HG02840 (cell line): ENCODE measurements at regions not wholly inside any gene's neighbourhood (a gene's known extent, or its start where the extent isn't known, plus 50 kb on each side); places are given as distances from the start of the nearest gene placed in this dataset.
"Not testable (repeated sequence)": the region's sequence is repeated elsewhere in the genome, so short reads cannot be mapped to it uniquely, and the experiment has no call there.

Experiments used
- ATAC-seq: cut with Tn5 transposase; IDR thresholded peaks from one replicate; pipeline ENCODE4 v1.9.1; 2021; ENCODE audit warnings: mild to moderate bottlenecking, moderate library complexity, moderate number of reproducible peaks; ENCODE audit not compliant: unreplicated experiment, low FRiP score

- ATAC-seq = no peak
These were observed 310.0 kb downstream of the TEX29 start for GRCh38 chr13:111630406-111630805.

GRCh38 chr13:111631271-111631670, 310.8 kb downstream of the TEX29 start:
- not testable (repeated sequence) for ATAC-seq

GRCh38 chr13:111632906-111633305, 312.5 kb downstream of the TEX29 start:
- ATAC-seq = no peak

- no peak for ATAC-seq
These were observed 313.0 kb downstream of the TEX29 start for GRCh38 chr13:111633401-111633800.

GRCh38 chr13:111634410-111634809, 314.0 kb downstream of the TEX29 start:
- no peak for ATAC-seq

GRCh38 chr13:111636271-111636670, 315.8 kb downstream of the TEX29 start:
- ATAC-seq = no peak

GRCh38 chr13:111636804-111637203, 316.4 kb downstream of the TEX29 start:
- ATAC-seq = no peak

DNA sequence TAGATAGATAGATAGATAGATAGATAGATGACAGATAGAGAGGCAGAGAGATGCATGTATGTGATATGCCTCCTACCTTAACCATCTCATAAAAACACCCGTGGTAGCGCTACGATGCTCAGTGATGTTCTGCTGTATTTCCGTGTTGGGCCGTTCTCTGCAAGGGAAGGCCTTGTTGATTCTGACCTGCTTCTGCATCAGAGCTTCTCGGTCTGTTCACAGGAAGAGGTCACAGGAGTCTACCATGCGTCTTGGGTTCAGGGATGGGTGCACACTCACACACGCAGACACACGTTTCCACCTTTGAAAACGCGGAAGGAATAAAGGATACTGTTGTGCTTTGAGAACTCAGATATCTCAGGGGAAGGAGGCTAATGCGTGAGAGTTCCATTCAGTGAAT, 316.9 kb downstream of the TEX29 start:
- ATAC-seq = no peak

DNA sequence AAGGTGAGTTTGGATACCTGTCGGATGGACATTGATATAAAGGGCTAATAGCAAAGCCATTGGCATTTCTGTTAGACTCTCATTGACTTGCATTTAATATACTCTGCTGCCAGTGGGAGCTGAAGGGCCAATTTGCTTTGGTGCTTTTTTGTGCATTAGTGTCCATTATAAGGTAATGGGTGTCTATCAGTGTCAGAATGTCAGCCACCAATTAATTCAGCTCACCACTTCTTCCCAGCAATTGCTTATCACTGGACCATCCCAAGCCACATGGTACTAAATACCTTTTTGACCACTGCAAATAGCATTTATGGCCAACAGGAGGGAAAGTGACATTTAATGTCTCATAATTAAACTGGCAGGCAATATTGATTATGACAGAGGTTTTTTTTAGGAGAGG, 317.8 kb downstream of the TEX29 start:
- no peak for ATAC-seq

- ATAC-seq = no peak
These were observed 318.8 kb downstream of the TEX29 start for GRCh38 chr13:111639196-111639705.

DNA sequence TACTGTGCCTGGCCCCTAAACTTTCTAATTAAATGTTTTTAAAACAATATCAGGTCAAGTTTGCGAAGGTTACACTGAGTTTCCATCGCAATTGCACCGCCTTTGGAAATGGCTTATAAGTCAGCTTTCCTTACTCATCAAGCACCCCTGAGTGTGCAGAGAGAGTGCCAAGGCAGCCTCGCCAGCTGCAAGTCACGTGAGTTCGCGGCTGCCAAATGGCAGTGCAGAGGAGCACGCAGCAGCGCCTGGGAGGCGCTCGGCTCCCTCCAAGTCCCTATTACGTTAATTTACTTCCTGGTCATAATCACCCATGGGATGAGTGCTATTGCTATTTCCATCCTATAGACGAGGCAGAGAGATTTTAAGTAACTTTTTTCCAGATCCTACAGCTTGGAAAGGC, 319.6 kb downstream of the TEX29 start:
- no peak for ATAC-seq

- no peak for ATAC-seq
These were observed 320.0 kb downstream of the TEX29 start for GRCh38 chr13:111640476-111640875.

- no peak for ATAC-seq
These were observed 321.8 kb downstream of the TEX29 start for GRCh38 chr13:111642156-111642767.

- no peak for ATAC-seq
These were observed 324.3 kb downstream of the TEX29 start for GRCh38 chr13:111644750-111645149.

DNA sequence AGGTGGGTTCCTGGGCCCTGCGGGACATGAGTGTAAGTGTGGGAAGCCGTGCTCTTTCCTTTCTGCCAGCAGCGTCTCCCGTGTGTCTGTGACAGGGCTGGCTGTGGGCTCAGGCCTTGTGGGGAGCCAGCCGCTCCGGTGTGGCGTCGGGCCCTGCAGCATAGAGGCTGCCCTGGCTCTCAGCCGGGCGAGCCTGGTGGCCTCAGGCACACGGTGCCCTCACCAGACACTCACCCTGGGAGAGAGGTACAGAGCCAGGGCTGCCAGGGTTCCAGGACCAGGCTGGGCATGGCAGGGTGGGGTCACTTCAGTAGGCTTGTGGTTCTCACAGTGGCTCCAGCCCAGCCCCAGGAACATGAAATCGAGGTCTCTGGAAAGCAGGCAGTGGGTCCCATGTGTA, 324.8 kb downstream of the TEX29 start:
- no peak for ATAC-seq

DNA sequence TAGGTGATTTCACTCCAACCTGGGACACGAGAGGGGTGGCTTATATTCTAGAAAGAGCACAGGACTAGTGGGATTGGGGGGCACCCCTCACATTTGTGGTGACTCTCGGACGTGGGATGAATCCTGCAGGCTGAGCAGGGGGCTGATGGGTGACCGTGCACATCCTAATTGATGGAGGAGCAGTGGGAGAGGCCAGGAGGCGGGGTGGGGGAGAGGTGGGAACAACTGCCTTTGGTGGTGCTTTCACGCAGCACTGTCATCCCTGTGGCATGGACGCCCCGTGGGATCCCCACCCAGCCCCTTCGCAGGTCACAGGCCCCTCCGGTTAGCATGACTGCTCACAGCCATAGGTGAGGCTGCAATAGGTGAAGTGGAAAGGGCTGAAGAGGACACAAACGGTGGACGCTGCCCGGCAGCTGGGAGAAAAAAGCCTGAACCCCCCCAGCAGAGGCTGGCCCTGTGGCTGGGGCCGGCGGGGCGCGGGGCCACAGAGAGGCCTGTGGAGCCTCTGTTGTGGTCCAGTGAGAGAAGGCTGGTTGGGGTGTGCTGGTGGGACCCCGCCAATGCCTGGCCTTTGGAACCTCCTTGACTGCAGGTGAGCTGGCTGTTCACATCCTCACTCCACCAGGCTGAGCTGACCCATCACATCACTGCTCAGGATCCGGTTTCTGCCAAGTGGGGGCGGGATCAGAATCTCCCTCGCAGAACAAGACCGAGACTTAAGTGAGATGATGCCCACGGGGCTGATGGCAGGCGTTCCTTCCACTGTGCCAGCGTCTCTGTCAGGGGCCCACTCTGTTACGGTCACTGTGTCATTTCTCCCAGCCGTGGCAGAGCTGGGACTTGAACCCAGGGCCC, 325.4 kb downstream of the TEX29 start:
- ATAC-seq = no peak

GRCh38 chr13:111646456-111646855, 326.0 kb downstream of the TEX29 start:
- no peak for ATAC-seq

GRCh38 chr13:111648885-111649284, 328.4 kb downstream of the TEX29 start:
- ATAC-seq = no peak

DNA sequence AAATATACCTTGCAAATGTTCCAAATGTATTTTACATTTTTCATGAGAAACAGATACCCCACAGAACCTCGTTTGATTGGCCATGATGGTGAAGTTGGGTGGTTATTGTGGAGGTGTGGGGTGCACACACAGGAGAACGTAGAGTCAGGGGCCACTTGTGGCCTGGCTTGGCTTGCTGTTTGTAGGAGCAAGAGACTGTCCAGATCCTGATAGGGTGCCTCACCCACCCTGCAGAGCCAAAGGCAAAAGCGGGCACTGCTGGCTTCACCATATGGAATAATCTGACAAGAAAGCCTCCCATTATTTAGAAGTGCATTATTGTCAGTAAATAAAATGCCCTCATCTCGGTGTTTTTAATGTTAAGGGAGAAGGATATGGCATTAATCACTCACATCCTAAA, 330.2 kb downstream of the TEX29 start:
- no peak for ATAC-seq

DNA sequence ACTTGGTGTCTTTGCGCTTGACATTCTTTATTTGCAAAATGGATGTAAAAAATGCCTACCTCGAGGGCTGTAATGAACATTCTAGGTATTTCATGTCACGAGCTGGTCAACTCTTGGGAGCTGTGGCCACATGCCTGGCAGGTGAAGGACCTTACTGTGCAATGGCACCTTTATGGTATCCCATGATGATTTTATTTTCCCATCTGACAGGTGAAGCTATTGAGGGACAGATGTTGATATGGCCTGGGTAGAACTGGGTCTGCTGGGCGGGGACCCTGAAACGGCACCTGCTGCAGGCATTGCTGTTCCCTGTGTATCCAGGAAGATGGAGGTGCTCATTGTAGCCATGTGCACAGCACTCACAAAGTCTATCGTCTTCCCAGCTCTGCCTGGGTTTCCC, 332.2 kb downstream of the TEX29 start:
- ATAC-seq = no peak

- no peak for ATAC-seq
These were observed 334.1 kb downstream of the TEX29 start for GRCh38 chr13:111654531-111654930.

DNA sequence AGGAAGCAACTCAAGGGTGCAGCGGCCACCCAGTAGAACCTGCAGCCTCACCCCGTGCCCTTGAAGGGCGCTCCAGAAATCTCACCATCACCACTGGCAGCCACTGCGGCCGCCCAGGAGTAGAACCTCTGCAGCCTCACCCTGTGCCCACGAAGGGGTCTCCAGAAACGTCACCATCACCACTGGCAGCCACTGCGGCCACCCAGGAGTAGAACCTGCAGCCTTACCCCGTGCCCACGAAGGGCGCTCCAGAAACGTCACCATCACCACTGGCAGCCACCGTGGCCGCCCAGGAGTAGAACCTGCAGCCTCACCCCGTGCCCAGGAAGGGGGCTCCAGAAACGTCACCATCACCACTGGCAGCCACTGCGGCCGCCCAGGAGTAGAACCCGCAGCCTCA, 336.0 kb downstream of the TEX29 start:
- ATAC-seq = no peak
